ENCODE measurements at regions not wholly inside any gene's neighbourhood (a gene's known extent, or its start where the extent isn't known, plus 50 kb on each side); places are given as distances from the start of the nearest gene placed in this dataset.

GRCh38 chr6:120031837-120032236 lies 682.3 kb upstream of the MAN1A1 start (continued):
- TF ChIP-seq ZMYM4 (CRISPR knock-in tag; IDR thresholded peaks at IDR 0.05) (peak; percentile 43; the same call in 1 of the 2 replicates), FOXO1 (CRISPR knock-in tag; IDR thresholded peaks at IDR 0.05) (no peak), ARID5B (CRISPR knock-in tag; IDR thresholded peaks at IDR 0.05) (peak; percentile 19; the same call in 1 of the 2 replicates), SMARCC2 (IDR thresholded peaks at IDR 0.05) (no peak), ZNF761 (CRISPR knock-in tag; conservative IDR thresholded peaks at IDR 0.05) (no peak), ZNF562 (CRISPR knock-in tag; IDR thresholded peaks at IDR 0.05; ENCODE audit: borderline replicate concordance) (no peak), NR2F1 (CRISPR knock-in tag; IDR thresholded peaks at IDR 0.05) (0 out of 4 replicates have a peak, but pooled peaks of 1 of the 2 experiments have one; percentile 14), TBX2 (CRISPR knock-in tag; IDR thresholded peaks at IDR 0.05; ENCODE audit: borderline replicate concordance) (no peak), ZFYVE20 (CRISPR knock-in tag; IDR thresholded peaks at IDR 0.05; ENCODE audit: borderline replicate concordance, low read depth) (no peak), HNF4A (CRISPR knock-in tag; IDR thresholded peaks at IDR 0.05) (peak; percentile 79)
- TF ChIP-seq, protein P1, sequence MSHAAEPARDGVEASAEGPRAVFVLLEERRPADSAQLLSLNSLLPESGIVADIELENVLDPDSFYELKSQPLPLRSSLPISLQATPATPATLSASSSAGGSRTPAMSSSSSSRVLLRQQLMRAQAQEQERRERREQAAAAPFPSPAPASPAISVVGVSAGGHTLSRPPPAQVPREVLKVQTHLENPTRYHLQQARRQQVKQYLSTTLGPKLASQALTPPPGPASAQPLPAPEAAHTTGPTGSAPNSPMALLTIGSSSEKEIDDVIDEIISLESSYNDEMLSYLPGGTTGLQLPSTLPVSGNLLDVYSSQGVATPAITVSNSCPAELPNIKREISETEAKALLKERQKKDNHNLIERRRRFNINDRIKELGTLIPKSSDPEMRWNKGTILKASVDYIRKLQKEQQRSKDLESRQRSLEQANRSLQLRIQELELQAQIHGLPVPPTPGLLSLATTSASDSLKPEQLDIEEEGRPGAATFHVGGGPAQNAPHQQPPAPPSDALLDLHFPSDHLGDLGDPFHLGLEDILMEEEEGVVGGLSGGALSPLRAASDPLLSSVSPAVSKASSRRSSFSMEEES (CRISPR knock-in tag; IDR thresholded peaks at IDR 0.05): no peak
- TF ChIP-seq, protein P2, sequence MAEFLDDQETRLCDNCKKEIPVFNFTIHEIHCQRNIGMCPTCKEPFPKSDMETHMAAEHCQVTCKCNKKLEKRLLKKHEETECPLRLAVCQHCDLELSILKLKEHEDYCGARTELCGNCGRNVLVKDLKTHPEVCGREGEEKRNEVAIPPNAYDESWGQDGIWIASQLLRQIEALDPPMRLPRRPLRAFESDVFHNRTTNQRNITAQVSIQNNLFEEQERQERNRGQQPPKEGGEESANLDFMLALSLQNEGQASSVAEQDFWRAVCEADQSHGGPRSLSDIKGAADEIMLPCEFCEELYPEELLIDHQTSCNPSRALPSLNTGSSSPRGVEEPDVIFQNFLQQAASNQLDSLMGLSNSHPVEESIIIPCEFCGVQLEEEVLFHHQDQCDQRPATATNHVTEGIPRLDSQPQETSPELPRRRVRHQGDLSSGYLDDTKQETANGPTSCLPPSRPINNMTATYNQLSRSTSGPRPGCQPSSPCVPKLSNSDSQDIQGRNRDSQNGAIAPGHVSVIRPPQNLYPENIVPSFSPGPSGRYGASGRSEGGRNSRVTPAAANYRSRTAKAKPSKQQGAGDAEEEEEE (CRISPR knock-in tag; IDR thresholded peaks at IDR 0.05; ENCODE audit: borderline replicate concordance): no peak
